Stomach smooth muscle (tissue), 2 donors: ENCODE measurements at regions not wholly inside any gene's neighbourhood (a gene's known extent, or its start where the extent isn't known, plus 50 kb on each side); places are given as distances from the start of the nearest gene placed in this dataset.
A peak's percentile ranks its signal among the peaks of the same experiment; 100 is the strongest.

Experiments
- H3K27ac ChIP-seq: one replicate; pipeline ENCODE4 v1.7.0; 2013; ENCODE audit warnings: mild to moderate bottlenecking, low read length, inconsistent platforms
- H3K27me3 ChIP-seq, 2 donors: one replicate each; pipeline ENCODE4 v1.7.0; 2013; ENCODE audit warnings: low read length in 2 of 2; ENCODE audit not compliant: insufficient read depth in 2 of 2, control insufficient read depth in 1 of 2
- H3K36me3 ChIP-seq, 2 donors: one replicate each; pipeline ENCODE4 v1.7.0; 2013; ENCODE audit warnings: low read length in 2 of 2; ENCODE audit not compliant: control insufficient read depth in 2 of 2, insufficient read depth in 2 of 2
- H3K4me1 ChIP-seq: one replicate; pipeline ENCODE4 v1.7.0; 2013; ENCODE audit warnings: low read length; ENCODE audit not compliant: control insufficient read depth, insufficient read depth
- H3K4me3 ChIP-seq, 2 donors: one replicate each; pipeline ENCODE4 v1.7.0; 2013; ENCODE audit warnings: low read length in 2 of 2
- H3K9ac ChIP-seq, 2 donors: one replicate each; pipeline ENCODE4 v1.7.0; 2013; ENCODE audit warnings: low read length in 2 of 2, mild to moderate bottlenecking in 1 of 2
- H3K9me3 ChIP-seq, 2 donors: one replicate each; pipeline ENCODE4 v1.7.0; 2013; ENCODE audit warnings: low read length in 2 of 2; ENCODE audit not compliant: control insufficient read depth in 2 of 2
- donor health status: healthy.
- donor health status: Pancreatic carcinoma.

DNA sequence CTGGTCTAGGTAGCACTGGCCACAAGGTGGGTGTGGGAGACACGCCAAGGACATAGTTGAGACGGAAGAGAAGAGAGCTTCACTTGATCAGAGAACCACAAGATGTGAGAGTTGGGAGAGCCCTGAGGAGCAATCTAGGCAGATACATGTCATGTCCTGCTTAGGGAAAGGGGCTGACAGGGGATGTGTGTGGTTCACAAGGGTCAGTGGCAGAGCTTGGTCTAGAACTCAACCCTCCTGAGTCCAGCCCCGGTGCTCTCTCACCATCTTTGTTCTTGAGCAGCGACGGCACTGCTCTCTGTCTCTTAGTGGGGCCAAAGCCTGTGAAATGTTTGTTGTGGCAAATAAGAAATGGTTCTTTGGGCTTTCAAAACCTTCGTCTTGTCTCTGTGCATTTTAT is 243.5 kb upstream of the ROPN1 start:
- H3K36me3 ChIP-seq, result peaks cover 0 to 4% of the 10 kb centered on the region in 2 donors
- H3K9me3 ChIP-seq, result no peaks in the 10 kb centered on the region
- no peaks in the 10 kb centered on the region for H3K27me3 ChIP-seq
- H3K27ac ChIP-seq, result no peak overlapping the region
- no peak overlapping the region for H3K9ac ChIP-seq
- no peaks in the 10 kb centered on the region for H3K4me1 ChIP-seq
- no peak overlapping the region for H3K4me3 ChIP-seq

GRCh38 chr3:124243177-124243859 is 251.4 kb upstream of the ROPN1 start:
- no peaks in the 10 kb centered on the region for H3K36me3 ChIP-seq
- H3K9me3 ChIP-seq, result no peaks in the 10 kb centered on the region
- no peak overlapping the region for H3K9ac ChIP-seq
- no peak overlapping the region for H3K27ac ChIP-seq
- H3K4me1 ChIP-seq, result peaks cover 7% of the 10 kb centered on the region
- no peaks in the 10 kb centered on the region for H3K27me3 ChIP-seq
- no peak overlapping the region for H3K4me3 ChIP-seq

DNA sequence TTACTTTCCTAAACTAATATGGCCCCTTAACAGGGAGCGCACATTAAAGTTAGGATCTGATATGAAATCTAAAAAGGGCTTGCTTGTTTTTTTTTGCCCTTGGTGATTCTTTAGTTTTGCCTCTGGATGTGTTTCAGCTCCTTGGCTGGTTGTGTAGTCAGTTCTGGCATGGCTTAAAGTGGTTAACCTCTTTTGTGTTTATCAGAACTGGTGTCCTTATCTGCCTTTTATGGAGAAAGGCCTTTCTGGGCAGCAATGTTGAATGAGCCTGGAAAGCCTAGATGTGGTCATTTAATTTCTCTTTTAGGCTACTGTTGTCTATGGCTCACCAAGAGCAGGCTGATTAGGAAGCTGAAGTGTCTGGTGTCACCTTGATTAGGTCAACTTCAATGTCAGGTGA is 254.5 kb upstream of the ROPN1 start:
- no peak overlapping the region for H3K4me3 ChIP-seq
- peaks cover 24% of the 10 kb centered on the region for H3K4me1 ChIP-seq
- no peaks in the 10 kb centered on the region for H3K36me3 ChIP-seq
- H3K9me3 ChIP-seq, result no peaks in the 10 kb centered on the region
- no peak overlapping the region for H3K9ac ChIP-seq
- no peak overlapping the region for H3K27ac ChIP-seq
- no peaks in the 10 kb centered on the region for H3K27me3 ChIP-seq

DNA sequence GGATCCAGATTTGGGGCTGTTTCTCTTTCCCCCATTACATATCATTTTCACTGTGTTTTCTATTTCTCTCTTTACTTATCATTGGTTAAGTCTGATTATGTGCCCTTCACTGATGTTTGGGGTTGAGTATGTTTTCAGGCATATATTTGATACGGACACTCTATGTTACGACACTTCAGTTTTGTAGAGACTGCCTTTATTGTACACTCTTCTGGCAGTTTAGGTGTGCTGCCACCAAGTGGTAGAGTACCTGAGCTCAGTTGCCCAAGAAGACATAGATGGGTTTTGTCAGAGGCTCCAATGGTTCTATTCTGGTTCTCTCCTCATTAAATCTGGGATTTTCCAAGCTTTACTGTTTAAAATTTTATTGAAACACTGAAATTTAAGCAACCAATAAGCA is 255.0 kb upstream of the ROPN1 start:
- Histone ChIP-seq H3K36me3 (no peaks in the 10 kb centered on the region), H3K4me1 (peaks cover 24% of the 10 kb centered on the region), H3K9ac (no peak overlapping the region), H3K4me3 (no peak overlapping the region), H3K27me3 (no peaks in the 10 kb centered on the region), H3K27ac (no peak overlapping the region), H3K9me3 (no peaks in the 10 kb centered on the region)

- Histone ChIP-seq H3K9ac (peak overlapping the region in 1 of 2 donors; percentile 13), H3K4me3 (peak overlapping the region; percentile 17 to 29), H3K4me1 (peaks cover 24% of the 10 kb centered on the region), H3K36me3 (no peaks in the 10 kb centered on the region), H3K9me3 (no peaks in the 10 kb centered on the region), H3K27me3 (no peaks in the 10 kb centered on the region), H3K27ac (peak overlapping the region; percentile 77)
These were observed 256.6 kb upstream of the ROPN1 start for GRCh38 chr3:124248471-124249028.

- Histone ChIP-seq H3K9me3 (no peaks in the 10 kb centered on the region), H3K27ac (peak overlapping the region; percentile 77), H3K9ac (no peak overlapping the region), H3K4me3 (peak overlapping the region; percentile 17 to 22), H3K4me1 (peaks cover 24% of the 10 kb centered on the region), H3K36me3 (no peaks in the 10 kb centered on the region), H3K27me3 (no peaks in the 10 kb centered on the region)
These were observed 257.1 kb upstream of the ROPN1 start for GRCh38 chr3:124249038-124249437.

DNA sequence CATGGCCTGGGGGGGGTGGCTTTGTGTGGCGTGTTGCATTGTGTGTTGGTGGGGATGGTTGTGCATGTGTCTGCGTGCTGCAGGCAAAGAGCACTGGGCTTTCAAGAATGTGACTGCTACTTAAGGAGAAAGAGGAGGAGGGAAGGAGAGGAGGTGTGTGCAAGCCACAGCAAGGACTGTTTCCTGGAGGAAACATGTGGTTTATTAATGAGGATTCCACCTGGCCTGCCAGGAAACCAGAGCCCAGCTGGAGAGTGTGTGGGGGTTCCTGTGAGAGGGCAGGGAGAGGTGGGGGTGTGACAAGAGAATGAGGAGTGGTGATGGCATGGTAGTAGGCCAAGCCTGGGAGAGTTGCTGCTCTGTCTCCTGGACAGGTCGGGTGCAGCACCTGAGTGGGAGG is 258.1 kb upstream of the ROPN1 start:
- Histone ChIP-seq H3K27me3 (no peaks in the 10 kb centered on the region), H3K4me3 (no peak overlapping the region), H3K9ac (no peak overlapping the region), H3K9me3 (no peaks in the 10 kb centered on the region), H3K36me3 (no peaks in the 10 kb centered on the region), H3K4me1 (peaks cover 24% of the 10 kb centered on the region), H3K27ac (peak overlapping the region; percentile 77)

GRCh38 chr3:124256156-124256555 is 264.2 kb upstream of the ROPN1 start:
- Histone ChIP-seq H3K4me1 (peaks cover 39% of the 10 kb centered on the region), H3K27me3 (no peaks in the 10 kb centered on the region), H3K9me3 (no peaks in the 10 kb centered on the region), H3K36me3 (no peaks in the 10 kb centered on the region), H3K9ac (no peak overlapping the region), H3K27ac (peak overlapping the region; percentile 50), H3K4me3 (no peak overlapping the region)

GRCh38 chr3:124256599-124256998 is 264.7 kb upstream of the ROPN1 start:
- Histone ChIP-seq H3K9me3 (no peaks in the 10 kb centered on the region), H3K36me3 (no peaks in the 10 kb centered on the region), H3K9ac (no peak overlapping the region), H3K27ac (peak overlapping the region; percentile 50), H3K4me3 (no peak overlapping the region), H3K27me3 (no peaks in the 10 kb centered on the region), H3K4me1 (peaks cover 41% of the 10 kb centered on the region)

DNA sequence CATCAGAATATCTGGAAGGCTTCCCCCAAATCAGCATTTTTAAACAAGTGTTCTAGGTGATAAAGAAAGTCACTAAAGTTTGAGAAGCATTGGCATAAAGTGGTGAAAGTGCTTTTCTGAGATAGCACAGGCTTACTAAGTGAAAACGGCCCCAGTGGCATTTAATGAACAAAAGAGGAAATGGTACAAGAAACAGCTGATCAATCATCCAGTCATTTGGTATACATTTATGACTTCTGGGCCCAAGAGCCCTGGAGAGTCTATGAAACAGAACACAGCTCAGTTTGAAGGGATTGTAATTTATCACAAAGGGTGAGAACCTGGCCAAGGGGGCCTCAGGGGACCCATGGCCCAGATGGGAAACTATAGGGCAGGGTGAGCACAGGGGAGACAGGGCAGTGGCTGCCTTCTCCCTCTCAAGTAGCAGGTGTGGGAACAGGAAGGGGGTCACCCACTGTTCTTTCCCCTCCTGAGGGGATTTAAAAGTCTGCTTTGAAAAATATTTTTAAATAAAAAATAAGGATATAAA is 265.5 kb upstream of the ROPN1 start:
- Histone ChIP-seq H3K9me3 (no peaks in the 10 kb centered on the region), H3K27ac (peak overlapping the region; percentile 50), H3K4me3 (peak overlapping the region in 1 of 2 donors; percentile 3), H3K4me1 (peaks cover 41% of the 10 kb centered on the region), H3K27me3 (no peaks in the 10 kb centered on the region), H3K9ac (no peak overlapping the region), H3K36me3 (no peaks in the 10 kb centered on the region)

- H3K9ac ChIP-seq, result no peak overlapping the region
- H3K4me3 ChIP-seq, result no peak overlapping the region
- H3K36me3 ChIP-seq, result no peaks in the 10 kb centered on the region
- H3K27ac ChIP-seq, result peak overlapping the region; percentile 50
- H3K9me3 ChIP-seq, result no peaks in the 10 kb centered on the region
- no peaks in the 10 kb centered on the region for H3K27me3 ChIP-seq
- peaks cover 43% of the 10 kb centered on the region for H3K4me1 ChIP-seq
These were observed 266.2 kb upstream of the ROPN1 start for GRCh38 chr3:124258057-124258500.
